ENCODE measurements at regions not wholly inside any gene's neighbourhood (a gene's known extent, or its start where the extent isn't known, plus 50 kb on each side); places are given as distances from the start of the nearest gene placed in this dataset.

- Mint-ChIP-seq H3K4me3 (no peak overlapping the region), H3K36me3 (ENCODE audit: insufficient read depth in 1 of 3, low read depth in 3 of 3) (peaks cover 0 to 2% (median 0%) of the 10 kb centered on the region in 3 experiments; a peak in 2 of 7 replicates), H3K9me3 (no peaks in the 10 kb centered on the region), H3K27me3 (ENCODE audit: low read depth) (no peaks in the 10 kb centered on the region), H3K4me1 (peaks cover 8 to 12% of the 10 kb centered on the region in 2 experiments), H3K27ac (peak overlapping the region in 2 of 3 experiments; percentile 3 to 35; a peak in 3 of 7 replicates)
- Histone ChIP-seq H3K79me2 (ENCODE audit: insufficient read depth, low read length) (no peaks in the 10 kb centered on the region), H3K18ac (ENCODE audit: insufficient read length, low read depth, low read length) (no peak overlapping the region), H3T11ph (ENCODE audit: low read length) (no peak overlapping the region), H2AFZ (ENCODE audit: low read length) (no peak overlapping the region), H2BK15ac (ENCODE audit: low read depth, low read length) (no peak overlapping the region), H3K4ac (ENCODE audit: low read depth, low read length) (no peak overlapping the region), H3K4me1 (ENCODE audit: insufficient read depth, low read length) (no peaks in the 10 kb centered on the region), H3K56ac (ENCODE audit: insufficient read length, low read depth, low read length) (no peak overlapping the region), H4K91ac (ENCODE audit: insufficient read length, low read depth, low read length) (no peak overlapping the region), H4K8ac (replicated peaks; ENCODE audit: insufficient read length, low read depth, low read length) (no peak overlapping the region), H3K27ac (ENCODE audit: insufficient read length, low read depth, low read length) (no peak overlapping the region), H2BK20ac (ENCODE audit: low read depth, low read length, poor library complexity, severe bottlenecking) (no peak overlapping the region), H3K23ac (ENCODE audit: insufficient read length, low read depth, low read length) (no peak overlapping the region), H3K14ac (ENCODE audit: insufficient read depth, low read length) (no peak overlapping the region), H3K9ac (ENCODE audit: extremely low read depth, insufficient read length, low read length) (no peak overlapping the region), H4K20me1 (ENCODE audit: control insufficient read depth, insufficient read depth, insufficient read length) (no peaks in the 10 kb centered on the region), H2BK120ac (ENCODE audit: low read depth, low read length, poor library complexity, severe bottlenecking) (no peak overlapping the region), H3K23me2 (ENCODE audit: insufficient read length, low read depth, low read length, poor library complexity, severe bottlenecking) (no peaks in the 10 kb centered on the region), H2BK5ac (ENCODE audit: insufficient read length, low read length) (no peak overlapping the region), H2AK5ac (ENCODE audit: insufficient read length, low read length) (no peak overlapping the region), H3K79me1 (ENCODE audit: insufficient read depth, low read depth, low read length, poor library complexity, severe bottlenecking) (no peaks in the 10 kb centered on the region), H2BK12ac (ENCODE audit: insufficient read length, low read depth, low read length) (no peak overlapping the region), H3K9me3 (ENCODE audit: control insufficient read depth, low read depth, low read length) (no peaks in the 10 kb centered on the region), H3K27me3 (ENCODE audit: insufficient read depth, low read length) (no peaks in the 10 kb centered on the region), H4K5ac (ENCODE audit: insufficient read length, low read depth, low read length) (no peak overlapping the region), H3K4me2 (ENCODE audit: insufficient read depth, insufficient read length, low read length) (no peak overlapping the region)
- no CpG with 5 or more reads among the region's 1 CpG for WGBS (ENCODE audit: extremely low coverage, insufficient read length, low lambda C conversion rate)
- DNase-seq, result no peak
- TF ChIP-seq CTCF (conservative IDR thresholded peaks at IDR 0.05), result no peak
Measured at GRCh38 chr13:58876473-58876872, 1244.9 kb downstream of the PCDH17 start.
